GM12878 (cell line): ENCODE measurements at regions not wholly inside any gene's neighbourhood (a gene's known extent, or its start where the extent isn't known, plus 50 kb on each side); places are given as distances from the start of the nearest gene placed in this dataset.
"Not testable (repeated sequence)": the region's sequence is repeated elsewhere in the genome, so short reads cannot be mapped to it uniquely, and the experiment has no call there.

Source experiments
- ATAC-seq: fragments of 200-7000 bp; cut with Tn5 transposase; 3 replicates; pipeline ENCODE4 v1.9.1; 2020; ENCODE audit warnings: mild to moderate bottlenecking, moderate library complexity
- BruUV-seq: library from RNA; stranded (reverse); fragments of 400-500 nt; replicated peaks from 2 replicates; lab custom pipeline; 2021; lab: Mats Ljungman, UMichigan
- CTCF ChIA-PET: fragments of 300-600 bp; sonication (Branson Sonifier 250); formaldehyde crosslinking; extraction: SDS; loops from one replicate; lab custom pipeline; 2021; ENCODE audit warnings: inconsistent platforms; lab: Yijun Ruan, JAX
- POLR2A ChIA-PET: fragments of 350-600 bp; formaldehyde crosslinking; extraction: SDS; loops from one replicate; lab custom pipeline; 2021; ENCODE audit warnings: inconsistent platforms; lab: Charles Lee
- RAD21 ChIA-PET: fragments of 300-600 bp; sonication (Branson Sonifier 250); formaldehyde crosslinking; loops from one replicate; lab custom pipeline; 2023; ENCODE audit warnings: antibody characterized with exemption; ENCODE audit not compliant: unreplicated experiment; lab: Charles Lee
- SMC1A ChIA-PET: fragments of 300-600 bp; sonication (Branson Sonifier 250); formaldehyde crosslinking; loops from one replicate; lab custom pipeline; 2023; ENCODE audit not compliant: unreplicated experiment, uncharacterized antibody; lab: Charles Lee
- DNase-seq: peaks from one replicate; pipeline ENCODE4 v3.0.0-alpha.2; 2011; ENCODE audit warnings: low read depth, low spot score
- FAIRE-seq: peaks from 3 replicates; lab custom pipeline; 2011; peaks lifted over from hg19 to GRCh38; lab: Jason Lieb, UNC
- H2AFZ ChIP-seq: 2 replicates; pipeline ENCODE4 v1.6.0; 2011; ENCODE audit warnings: low read depth, low read length, control low read depth; ENCODE audit not compliant: control insufficient read depth
- H3K27ac ChIP-seq: 2 replicates; pipeline ENCODE4 v1.5.1; 2011; ENCODE audit warnings: control low read depth; ENCODE audit not compliant: control insufficient read depth, insufficient read depth
- H3K27me3 ChIP-seq, 2 experiments: replicated peaks in 1 of 2; 2 replicates each; pipeline versions ENCODE4 v1.6.0 to v1.6.1; 2011; ENCODE audit warnings: low read length in 1 of 2; ENCODE audit not compliant: control insufficient read depth in 2 of 2, insufficient read depth in 2 of 2
- H3K36me3 ChIP-seq, 2 experiments: 2 replicates each; pipeline ENCODE4 v1.5.1; 2011; ENCODE audit warnings: low read length in 1 of 2; ENCODE audit not compliant: control insufficient read depth in 2 of 2, insufficient read depth in 2 of 2
- H3K4me1 ChIP-seq: 2 replicates; pipeline ENCODE4 v1.6.1; 2011; ENCODE audit warnings: mild to moderate bottlenecking, low read length, moderate library complexity, mixed read lengths; ENCODE audit not compliant: control insufficient read depth, insufficient read depth
- H3K4me2 ChIP-seq: 2 replicates; pipeline ENCODE4 v1.6.0; 2011; ENCODE audit warnings: control low read depth; ENCODE audit not compliant: control insufficient read depth, insufficient read depth
- H3K4me3 ChIP-seq: fragments of 200-600 bp; sonication (generic); 2 replicates; pipeline ENCODE4 v1.5.1; 2016
- H3K79me2 ChIP-seq: 2 replicates; pipeline ENCODE4 v1.6.0; 2011; ENCODE audit warnings: low read length; ENCODE audit not compliant: control insufficient read depth, insufficient read depth
- H3K9ac ChIP-seq: 2 replicates; pipeline ENCODE4 v1.8.0; 2011; ENCODE audit warnings: low read length, control low read depth, mixed read lengths; ENCODE audit not compliant: control insufficient read depth, insufficient read depth
- H3K9me3 ChIP-seq: replicated peaks from 3 replicates; pipeline ENCODE4 v1.5.1; 2011; ENCODE audit warnings: mild to moderate bottlenecking, low read length; ENCODE audit not compliant: control insufficient read depth, insufficient read depth
- H4K20me1 ChIP-seq: 2 replicates; pipeline ENCODE4 v1.6.0; 2011; ENCODE audit not compliant: control insufficient read depth, insufficient read depth
- BCL11A ChIP-seq: IDR thresholded peaks from 2 replicates; pipeline ENCODE4 v1.6.1; 2011; ENCODE audit warnings: low read depth, low read length
- ELK1 ChIP-seq: IDR thresholded peaks from 2 replicates; pipeline ENCODE4 v1.6.1; 2012; ENCODE audit warnings: low read depth, low read length, improper control_type of control experiment
- HCFC1 ChIP-seq: fragments of 150-350 bp; IDR thresholded peaks from 2 replicates; pipeline ENCODE4 v1.6.1; 2014; ENCODE audit warnings: low read length
- MTA3 ChIP-seq: IDR thresholded peaks from 2 replicates; pipeline ENCODE4 v1.6.1; 2012; ENCODE audit warnings: low read length, inconsistent platforms, borderline replicate concordance
- POLR2AphosphoS2 ChIP-seq: IDR thresholded peaks from 2 replicates; pipeline ENCODE4 v1.6.1; 2011; ENCODE audit warnings: low read depth, mild to moderate bottlenecking, low read length, improper control_type of control experiment, moderate library complexity
- SKIL ChIP-seq: fragments of 450-650 bp; IDR thresholded peaks from 2 replicates; pipeline ENCODE4 v1.6.1; 2017; ENCODE audit warnings: mild to moderate bottlenecking, low read depth, inconsistent platforms; ENCODE audit not compliant: poor library complexity, severe bottlenecking
- SRF ChIP-seq, 2 experiments: IDR thresholded peaks; 2 replicates each; pipeline ENCODE4 v1.6.1; 2011; ENCODE audit warnings: low read depth in 2 of 2, low read length in 2 of 2, mild to moderate bottlenecking in 1 of 2, moderate library complexity in 1 of 2
- ZBTB33 ChIP-seq: fragments of 450-650 bp; IDR thresholded peaks from 2 replicates; pipeline ENCODE4 v1.6.1; 2017; ENCODE audit warnings: mild to moderate bottlenecking
- WGBS: methylation state at CpG from one replicate; pipeline ENCODE4 v1.1.6; 2016; ENCODE audit warnings: low lambda C conversion rate; ENCODE audit not compliant: insufficient replicate concordance, insufficient coverage; ENCODE audit errors: missing lambda C conversion rate; 5-methylcytosine and 5-hydroxymethylcytosine counted together
- in situ Hi-C: fragments of 300-500 bp; cut with MboI; formaldehyde crosslinking; loops from 9 replicates; pipeline ENCODE4 v1.14.3; 2018; ENCODE audit warnings: mixed read lengths
- intact Hi-C: fragments of 100-400 bp; cut with micrococcal nuclease; formaldehyde crosslinking; loops from one replicate; pipeline ENCODE4 v1.14.2; 2022; ENCODE audit not compliant: unreplicated experiment

GRCh38 chr2:234363647-234364294 lies 133.1 kb downstream of the ARL4C start (continued):
- TF ChIP-seq SRF (IDR thresholded peaks at IDR 0.05; ENCODE audit: low read depth in 2 of 2, low read length in 2 of 2) (no peak), ZBTB33 (no peak), ELK1 (no peak), BCL11A (no peak), MTA3 (no peak), HCFC1 (no peak), POLR2AphosphoS2 (no peak)

GRCh38 chr2:234363011-234363487 lies 133.8 kb downstream of the ARL4C start:
- CTCF ChIA-PET: no interaction called here
- no peak overlapping the region for H2AFZ ChIP-seq
- no peaks in the 10 kb centered on the region for H3K4me1 ChIP-seq
- H3K4me2 ChIP-seq: no peak overlapping the region
- H3K4me3 ChIP-seq: no peak overlapping the region
- FAIRE-seq: no peak
- no TSS peak for BruUV-seq
- ATAC-seq: no peak
- RAD21 ChIA-PET: no interaction called here
- TF ChIP-seq SKIL: no peak
- TF ChIP-seq SRF (IDR thresholded peaks at IDR 0.05; ENCODE audit: low read depth in 2 of 2, low read length in 2 of 2): no peak
- no peak for DNase-seq
- no peak overlapping the region for H3K27ac ChIP-seq
- no peaks in the 10 kb centered on the region for H3K36me3 ChIP-seq
- 25% methylated on average over 4 of the region's 4 CpGs for WGBS
- intact Hi-C loops (no loop called here), in situ Hi-C loops (no loop called here)
- no peaks in the 10 kb centered on the region for H4K20me1 ChIP-seq
- no peaks in the 10 kb centered on the region for H3K79me2 ChIP-seq
- no peaks in the 10 kb centered on the region for H3K9me3 ChIP-seq
- H3K9ac ChIP-seq: no peak overlapping the region
- H3K27me3 ChIP-seq: no peaks in the 10 kb centered on the region
- POLR2A ChIA-PET: no interaction called here
- SMC1A ChIA-PET: no interaction called here

GRCh38 chr2:234360313-234360975 lies 136.4 kb downstream of the ARL4C start:
- intact Hi-C loops, RAD21 ChIA-PET: not testable (repeated sequence)

More at GRCh38 chr2:234360313-234360975, 136.4 kb downstream of the ARL4C start:
- H3K9me3 ChIP-seq, BruUV-seq, H4K20me1 ChIP-seq, H3K4me3 ChIP-seq, DNase-seq, H2AFZ ChIP-seq, H3K4me1 ChIP-seq, in situ Hi-C loops, H3K9ac ChIP-seq, SMC1A ChIA-PET, FAIRE-seq, H3K79me2 ChIP-seq, POLR2A ChIA-PET, H3K36me3 ChIP-seq, H3K27me3 ChIP-seq, H3K27ac ChIP-seq, H3K4me2 ChIP-seq, CTCF ChIA-PET, ATAC-seq: not testable (repeated sequence)
